Naive B cell (primary cell): ENCODE measurements at regions not wholly inside any gene's neighbourhood (a gene's known extent, or its start where the extent isn't known, plus 50 kb on each side); places are given as distances from the start of the nearest gene placed in this dataset.

Experiments used
- ATAC-seq, 2 donors: fragments of 150-1000 bp; cut with Tn5 transposase; 2 replicates each; pipeline ENCODE4 v1.10.0; 2021; ENCODE audit warnings: low read depth in 2 of 2, mild to moderate bottlenecking in 2 of 2, moderate library complexity in 2 of 2
- DNase-seq: peaks from one replicate; pipeline ENCODE4 v3.0.0; 2022
- H3K27ac Mint-ChIP-seq, 6 donors: one replicate each; pipeline ENCODE4 v1.8.0; 2020 to 2022; ENCODE audit warnings: mild to moderate bottlenecking in 6 of 6, mixed read lengths in 6 of 6, moderate library complexity in 5 of 6, inconsistent platforms in 2 of 6
- H3K27me3 Mint-ChIP-seq, 3 donors: one replicate each; pipeline ENCODE4 v1.8.0; 2021 to 2022; ENCODE audit warnings: mixed read lengths in 3 of 3, mild to moderate bottlenecking in 1 of 3
- H3K36me3 Mint-ChIP-seq, 2 donors: one replicate each; pipeline ENCODE4 v1.8.0; 2020 to 2022; ENCODE audit warnings: mixed read lengths in 2 of 2, inconsistent platforms in 1 of 2, mild to moderate bottlenecking in 1 of 2
- H3K4me1 Mint-ChIP-seq, 3 donors: one replicate each; pipeline ENCODE4 v1.8.0; 2020 to 2022; ENCODE audit warnings: mixed read lengths in 3 of 3, inconsistent platforms in 1 of 3, mild to moderate bottlenecking in 1 of 3, moderate library complexity in 1 of 3
- H3K4me3 Mint-ChIP-seq, 8 donors: one replicate each; pipeline ENCODE4 v1.8.0; 2020 to 2022; ENCODE audit warnings: mild to moderate bottlenecking in 8 of 8, mixed read lengths in 8 of 8, moderate library complexity in 8 of 8, inconsistent platforms in 2 of 8
- H3K9me3 Mint-ChIP-seq, 7 donors: one replicate each; pipeline ENCODE4 v1.8.0; 2020 to 2022; ENCODE audit warnings: mixed read lengths in 7 of 7, mild to moderate bottlenecking in 5 of 7, inconsistent platforms in 2 of 7, moderate library complexity in 1 of 7

- H3K36me3 Mint-ChIP-seq = no peaks in the 10 kb centered on the region
- ATAC-seq = no peak
- no peak overlapping the region for H3K27ac Mint-ChIP-seq
- no peak overlapping the region for H3K4me3 Mint-ChIP-seq
- peaks cover 0 to 13% (median 5%) of the 10 kb centered on the region in 7 donors for H3K9me3 Mint-ChIP-seq
- H3K4me1 Mint-ChIP-seq = no peaks in the 10 kb centered on the region
- DNase-seq = no peak
- no peaks in the 10 kb centered on the region for H3K27me3 Mint-ChIP-seq
Measured at GRCh38 chr3:145820170-145820569, 340.8 kb downstream of the PLOD2 start.

- H3K27me3 Mint-ChIP-seq = no peaks in the 10 kb centered on the region
- H3K36me3 Mint-ChIP-seq = no peaks in the 10 kb centered on the region
- H3K4me1 Mint-ChIP-seq = no peaks in the 10 kb centered on the region
- peaks cover 0 to 10% (median 3%) of the 10 kb centered on the region in 7 donors for H3K9me3 Mint-ChIP-seq
- no peak overlapping the region for H3K4me3 Mint-ChIP-seq
- no peak for ATAC-seq
- no peak for DNase-seq
- no peak overlapping the region for H3K27ac Mint-ChIP-seq
Measured at GRCh38 chr3:145842294-145842902, 318.6 kb downstream of the PLOD2 start.

DNA sequence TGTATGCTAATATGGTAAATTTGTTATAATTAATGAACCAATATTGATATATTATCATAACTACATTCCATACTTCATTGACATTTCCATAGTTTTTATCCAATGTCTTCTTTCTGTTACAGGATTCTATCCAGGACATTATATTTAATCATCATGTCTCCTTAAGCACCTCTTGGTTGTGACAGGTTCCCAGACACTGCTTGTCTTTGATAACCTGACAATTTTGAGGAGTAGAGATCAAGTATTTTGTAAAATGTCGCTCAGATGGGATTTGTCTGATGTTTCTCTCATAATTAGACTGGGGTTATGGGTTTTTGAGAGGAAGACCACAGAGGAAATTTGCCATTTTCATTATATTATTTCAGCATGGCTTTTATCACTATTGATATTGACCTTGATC is 317.4 kb downstream of the PLOD2 start:
- Mint-ChIP-seq H3K4me1 (no peaks in the 10 kb centered on the region), H3K9me3 (peaks cover 0 to 10% (median 3%) of the 10 kb centered on the region in 7 donors), H3K27ac (no peak overlapping the region), H3K27me3 (no peaks in the 10 kb centered on the region), H3K4me3 (no peak overlapping the region), H3K36me3 (no peaks in the 10 kb centered on the region)
- ATAC-seq (no peak), DNase-seq (no peak)

DNA sequence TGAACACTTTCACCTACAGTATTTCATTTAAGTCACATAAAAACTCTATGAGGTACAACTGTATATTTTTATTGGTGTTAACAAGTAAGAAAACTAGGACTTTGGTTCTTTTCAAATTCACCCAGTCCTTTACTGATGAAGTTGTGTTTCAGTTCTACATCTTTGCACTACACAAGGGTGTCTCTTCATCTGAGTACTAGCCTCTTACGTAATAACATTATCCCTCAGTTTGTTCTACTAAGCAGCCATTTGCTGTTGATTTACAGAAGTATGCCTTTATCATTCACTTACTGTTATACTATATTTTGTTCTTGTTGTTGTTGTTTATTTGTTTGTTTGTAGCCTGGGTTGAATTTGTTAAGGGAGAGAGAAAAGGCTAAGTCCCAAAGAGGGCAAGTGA is 311.9 kb downstream of the PLOD2 start:
- Mint-ChIP-seq H3K9me3 (peaks cover 0 to 6% (median 0%) of the 10 kb centered on the region in 7 donors), H3K27ac (no peak overlapping the region), H3K4me3 (no peak overlapping the region), H3K27me3 (no peaks in the 10 kb centered on the region), H3K36me3 (no peaks in the 10 kb centered on the region), H3K4me1 (no peaks in the 10 kb centered on the region)
- ATAC-seq = no peak
- no peak for DNase-seq

DNA sequence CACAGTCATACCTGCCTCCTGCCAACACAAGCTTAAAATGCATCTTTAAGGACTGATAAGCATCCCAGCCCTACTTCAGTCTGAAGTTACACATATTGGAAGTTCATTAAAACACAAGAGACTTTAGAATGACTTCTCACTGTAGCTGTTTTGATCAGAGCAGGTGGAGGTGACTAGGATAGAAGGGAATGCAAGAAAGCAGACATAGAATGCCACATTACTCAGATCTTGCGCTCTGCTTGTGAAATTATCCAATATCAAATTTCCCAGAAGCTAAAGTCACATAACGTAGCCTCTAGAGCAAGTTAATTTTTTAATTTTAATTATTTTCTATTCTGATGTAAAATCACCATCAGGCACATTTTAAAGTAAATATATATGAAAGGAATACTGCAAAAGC is 306.5 kb downstream of the PLOD2 start:
- Mint-ChIP-seq H3K36me3 (no peaks in the 10 kb centered on the region), H3K4me3 (no peak overlapping the region), H3K9me3 (no peaks in the 10 kb centered on the region), H3K27me3 (no peaks in the 10 kb centered on the region), H3K27ac (no peak overlapping the region), H3K4me1 (no peaks in the 10 kb centered on the region)
- no peak for ATAC-seq
- DNase-seq = no peak

- H3K27me3 Mint-ChIP-seq = no peaks in the 10 kb centered on the region
- no peak overlapping the region for H3K27ac Mint-ChIP-seq
- peaks cover 0 to 2% (median 0%) of the 10 kb centered on the region in 7 donors for H3K9me3 Mint-ChIP-seq
- no peak for DNase-seq
- no peak for ATAC-seq
- no peaks in the 10 kb centered on the region for H3K36me3 Mint-ChIP-seq
- no peaks in the 10 kb centered on the region for H3K4me1 Mint-ChIP-seq
- H3K4me3 Mint-ChIP-seq = no peak overlapping the region
Measured at GRCh38 chr3:145857956-145858355, 303.0 kb downstream of the PLOD2 start.

DNA sequence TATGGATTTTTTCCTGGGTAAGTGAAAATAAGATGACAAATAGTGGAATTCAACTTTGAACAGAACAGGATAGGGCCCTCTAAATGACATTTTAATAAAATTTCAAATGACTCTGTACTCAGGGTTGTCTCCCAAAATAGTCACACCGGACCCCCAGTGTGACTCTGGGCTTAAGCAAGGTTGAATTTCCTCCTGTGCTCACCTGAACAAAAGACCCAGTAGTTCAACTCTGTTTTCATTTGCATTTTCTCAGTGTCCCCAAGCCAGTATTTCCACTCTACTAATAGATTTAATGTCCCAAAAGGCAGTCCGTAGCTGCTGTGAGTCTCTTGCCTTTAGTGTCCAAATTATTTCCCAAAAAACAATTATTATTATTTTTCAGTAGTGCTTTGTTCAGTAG is 296.6 kb downstream of the PLOD2 start:
- H3K4me3 Mint-ChIP-seq = no peak overlapping the region
- no peaks in the 10 kb centered on the region for H3K36me3 Mint-ChIP-seq
- H3K27ac Mint-ChIP-seq = no peak overlapping the region
- H3K4me1 Mint-ChIP-seq = no peaks in the 10 kb centered on the region
- no peaks in the 10 kb centered on the region for H3K27me3 Mint-ChIP-seq
- DNase-seq = no peak
- peaks cover 0 to 5% (median 0%) of the 10 kb centered on the region in 7 donors for H3K9me3 Mint-ChIP-seq
- no peak for ATAC-seq

GRCh38 chr3:145865399-145866018 is 295.5 kb downstream of the PLOD2 start:
- Mint-ChIP-seq H3K36me3 (no peaks in the 10 kb centered on the region), H3K4me1 (no peaks in the 10 kb centered on the region), H3K9me3 (peaks cover 0 to 5% (median 0%) of the 10 kb centered on the region in 7 donors), H3K27ac (no peak overlapping the region), H3K4me3 (no peak overlapping the region), H3K27me3 (no peaks in the 10 kb centered on the region)
- no peak for ATAC-seq
- no peak for DNase-seq

GRCh38 chr3:145869958-145870357 is 291.0 kb downstream of the PLOD2 start:
- H3K27me3 Mint-ChIP-seq = no peaks in the 10 kb centered on the region
- no peak for DNase-seq
- no peak overlapping the region for H3K4me3 Mint-ChIP-seq
- peaks cover 0 to 14% (median 3%) of the 10 kb centered on the region in 7 donors for H3K9me3 Mint-ChIP-seq
- no peak overlapping the region for H3K27ac Mint-ChIP-seq
- ATAC-seq = no peak
- no peaks in the 10 kb centered on the region for H3K36me3 Mint-ChIP-seq
- no peaks in the 10 kb centered on the region for H3K4me1 Mint-ChIP-seq

- ATAC-seq = no peak
- H3K36me3 Mint-ChIP-seq = no peaks in the 10 kb centered on the region
- H3K4me3 Mint-ChIP-seq = peak overlapping the region in 1 of 8 donors; percentile 61
- H3K27ac Mint-ChIP-seq = no peak overlapping the region
- H3K27me3 Mint-ChIP-seq = no peaks in the 10 kb centered on the region
- DNase-seq = no peak
- peaks cover 0 to 7% (median 0%) of the 10 kb centered on the region in 7 donors for H3K9me3 Mint-ChIP-seq
- no peaks in the 10 kb centered on the region for H3K4me1 Mint-ChIP-seq
Measured at GRCh38 chr3:145882436-145882835, 278.5 kb downstream of the PLOD2 start.

DNA sequence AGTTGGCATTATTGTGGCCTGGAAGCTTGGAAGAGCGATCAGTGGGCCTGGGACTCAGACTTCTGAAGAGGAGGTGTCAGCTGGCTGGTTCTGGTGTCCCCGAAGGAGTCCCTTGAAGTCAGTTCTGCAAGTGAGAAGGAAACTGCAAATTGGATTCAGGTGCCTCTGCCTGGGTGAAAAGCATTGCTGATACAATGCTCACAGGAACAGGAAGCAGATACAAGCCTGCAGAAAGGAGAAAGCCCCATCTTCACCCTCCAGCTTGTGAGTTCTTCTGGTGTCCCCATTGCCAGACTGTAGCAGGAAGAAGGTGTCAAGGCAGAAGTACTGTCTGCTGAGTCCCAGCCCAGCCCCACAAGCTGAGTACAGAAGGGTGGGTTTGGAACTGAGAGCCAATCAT is 271.3 kb downstream of the PLOD2 start:
- Mint-ChIP-seq H3K4me1 (no peaks in the 10 kb centered on the region), H3K27me3 (no peaks in the 10 kb centered on the region), H3K4me3 (no peak overlapping the region), H3K27ac (no peak overlapping the region), H3K36me3 (no peaks in the 10 kb centered on the region), H3K9me3 (peaks cover 0 to 4% (median 0%) of the 10 kb centered on the region in 7 donors)
- DNase-seq (no peak), ATAC-seq (no peak)

DNA sequence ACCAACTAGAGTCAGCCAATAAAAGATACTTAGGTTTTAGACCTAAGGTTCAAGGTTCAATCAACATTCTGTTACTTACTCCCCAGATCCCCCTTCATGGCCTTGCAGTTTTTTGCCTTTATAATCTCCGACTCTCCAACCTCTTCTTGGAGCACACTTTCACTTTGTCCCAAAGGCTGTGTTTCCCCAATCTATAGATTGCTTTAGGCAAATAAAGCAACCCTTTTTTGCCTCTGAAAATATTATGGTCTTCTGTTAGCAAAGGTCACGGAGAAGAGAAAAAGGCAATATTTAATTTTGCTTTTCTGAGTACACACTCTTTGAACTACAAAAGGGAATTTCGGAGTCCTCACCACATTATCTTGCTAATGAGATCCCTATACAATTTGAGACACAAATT is 268.1 kb downstream of the PLOD2 start:
- Mint-ChIP-seq H3K4me3 (no peak overlapping the region), H3K27ac (no peak overlapping the region), H3K36me3 (no peaks in the 10 kb centered on the region), H3K27me3 (no peaks in the 10 kb centered on the region), H3K4me1 (no peaks in the 10 kb centered on the region), H3K9me3 (peaks cover 0 to 4% (median 0%) of the 10 kb centered on the region in 7 donors)
- DNase-seq (no peak), ATAC-seq (no peak)

GRCh38 chr3:145893331-145893730 is 267.7 kb downstream of the PLOD2 start:
- DNase-seq = no peak
- H3K9me3 Mint-ChIP-seq = peaks cover 0 to 4% (median 0%) of the 10 kb centered on the region in 7 donors
- no peaks in the 10 kb centered on the region for H3K27me3 Mint-ChIP-seq
- no peak overlapping the region for H3K4me3 Mint-ChIP-seq
- H3K4me1 Mint-ChIP-seq = no peaks in the 10 kb centered on the region
- no peaks in the 10 kb centered on the region for H3K36me3 Mint-ChIP-seq
- ATAC-seq = no peak
- H3K27ac Mint-ChIP-seq = no peak overlapping the region

DNA sequence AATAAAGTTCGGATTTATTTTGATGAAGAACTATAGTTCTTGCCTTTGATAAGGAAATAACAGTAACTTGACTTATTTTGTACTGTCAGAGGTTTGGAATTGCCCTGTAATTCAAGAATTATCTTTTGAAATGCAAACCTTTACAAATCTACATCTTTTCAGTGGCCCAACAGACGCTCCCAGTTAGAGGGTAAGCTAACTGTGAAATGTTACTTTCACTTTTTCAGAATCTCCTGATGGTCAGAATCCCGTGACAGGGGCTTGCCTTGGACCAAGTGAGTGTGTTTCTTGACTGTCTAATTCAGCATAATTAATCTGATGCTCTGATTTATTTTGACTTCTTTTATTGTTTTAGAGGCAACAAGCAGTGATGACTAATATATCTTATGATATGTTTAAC is 262.5 kb downstream of the PLOD2 start:
- no peak overlapping the region for H3K4me3 Mint-ChIP-seq
- H3K36me3 Mint-ChIP-seq = no peaks in the 10 kb centered on the region
- peaks cover 0 to 4% (median 0%) of the 10 kb centered on the region in 7 donors for H3K9me3 Mint-ChIP-seq
- no peaks in the 10 kb centered on the region for H3K4me1 Mint-ChIP-seq
- DNase-seq = no peak
- ATAC-seq = no peak
- H3K27me3 Mint-ChIP-seq = no peaks in the 10 kb centered on the region
- H3K27ac Mint-ChIP-seq = no peak overlapping the region
